GM21515 (cell line): ENCODE measurements at regions not wholly inside any gene's neighbourhood (a gene's known extent, or its start where the extent isn't known, plus 50 kb on each side); places are given as distances from the start of the nearest gene placed in this dataset.
"Not testable (repeated sequence)": the region's sequence is repeated elsewhere in the genome, so short reads cannot be mapped to it uniquely, and the experiment has no call there.

Experiments
- ATAC-seq: cut with Tn5 transposase; IDR thresholded peaks from one replicate; pipeline ENCODE4 v1.9.1; 2021; ENCODE audit not compliant: unreplicated experiment

GRCh38 chr11:116384407-116384806 is 388.4 kb downstream of the BUD13 start:
- no peak for ATAC-seq

GRCh38 chr11:116379185-116379828 is 393.5 kb downstream of the BUD13 start:
- ATAC-seq: no peak

- ATAC-seq: no peak
Measured at GRCh38 chr11:116376547-116376946, 396.2 kb downstream of the BUD13 start.

- ATAC-seq: no peak
Measured at GRCh38 chr11:116376054-116376453, 396.7 kb downstream of the BUD13 start.

GRCh38 chr11:116375221-116375620 is 397.6 kb downstream of the BUD13 start:
- no peak for ATAC-seq

- ATAC-seq: no peak
Measured at GRCh38 chr11:116374085-116374484, 398.7 kb downstream of the BUD13 start.

- ATAC-seq: no peak
Measured at GRCh38 chr11:116373104-116373944, 399.5 kb downstream of the BUD13 start.

GRCh38 chr11:116371146-116371545 is 401.6 kb downstream of the BUD13 start:
- no peak for ATAC-seq

GRCh38 chr11:116368784-116369183 is 404.0 kb downstream of the BUD13 start:
- no peak for ATAC-seq

- ATAC-seq: no peak
Measured at GRCh38 chr11:116366980-116367645, 405.7 kb downstream of the BUD13 start.

GRCh38 chr11:116366451-116366850 is 406.3 kb downstream of the BUD13 start:
- no peak for ATAC-seq

- not testable (repeated sequence) for ATAC-seq
Measured at GRCh38 chr11:116364925-116365324, 407.9 kb downstream of the BUD13 start.

GRCh38 chr11:116364348-116364747 is 408.4 kb downstream of the BUD13 start:
- no peak for ATAC-seq

GRCh38 chr11:116360221-116360941 is 412.4 kb downstream of the BUD13 start:
- no peak for ATAC-seq

GRCh38 chr11:116357784-116358544 is 414.8 kb downstream of the BUD13 start:
- ATAC-seq: no peak

GRCh38 chr11:116356451-116356850 is 416.3 kb downstream of the BUD13 start:
- ATAC-seq: no peak

- no peak for ATAC-seq
Measured at GRCh38 chr11:116355104-116355503, 417.7 kb downstream of the BUD13 start.

GRCh38 chr11:116353589-116353988 is 419.2 kb downstream of the BUD13 start:
- no peak for ATAC-seq

GRCh38 chr11:116352881-116353280 is 419.9 kb downstream of the BUD13 start:
- ATAC-seq: no peak

- ATAC-seq: no peak
Measured at GRCh38 chr11:116348226-116348625, 424.6 kb downstream of the BUD13 start.
